OCI-LY3 (cell line): ENCODE measurements at regions not wholly inside any gene's neighbourhood (a gene's known extent, or its start where the extent isn't known, plus 50 kb on each side); places are given as distances from the start of the nearest gene placed in this dataset.
"Not testable (repeated sequence)": the region's sequence is repeated elsewhere in the genome, so short reads cannot be mapped to it uniquely, and the experiment has no call there.

Experiments used
- H2AFZ ChIP-seq: fragments of 200-600, 300-600 bp; shearing (Covaris generic); 2 replicates; pipeline ENCODE4 v1.6.0; 2014; ENCODE audit warnings: antibody characterized with exemption, low read depth, low read length
- H3K27ac ChIP-seq: fragments of 200-600, 300-600 bp; sonication (generic); 2 replicates; pipeline ENCODE4 v1.5.1; 2014; ENCODE audit warnings: mild to moderate bottlenecking, low read length, moderate library complexity, mixed read lengths
- H3K27me3 ChIP-seq: fragments of 200-600, 300-600 bp; sonication (generic); 2 replicates; pipeline ENCODE4 v1.6.1; 2014; ENCODE audit warnings: low read depth, low read length, mixed read lengths
- H3K36me3 ChIP-seq: fragments of 200-600, 300-600 bp; sonication (generic); replicated peaks from 2 replicates; pipeline ENCODE3; 2014; ENCODE audit warnings: low read depth, low read length, mixed read lengths
- H3K4me1 ChIP-seq: fragments of 300-600, 200-600 bp; sonication (generic); 2 replicates; pipeline ENCODE4 v1.6.1; 2014; ENCODE audit warnings: low read length, mixed read lengths
- H3K4me2 ChIP-seq: fragments of 200-600, 300-600 bp; sonication (generic); 2 replicates; pipeline ENCODE4 v1.6.1; 2014; ENCODE audit warnings: low read length, mixed read lengths
- H3K4me3 ChIP-seq: fragments of 300-600, 200-600 bp; sonication (generic); 2 replicates; pipeline ENCODE4 v1.5.1; 2014; ENCODE audit warnings: antibody characterized with exemption, mild to moderate bottlenecking, low read length, moderate library complexity
- H3K79me2 ChIP-seq: fragments of 300-600, 200-600 bp; shearing (Covaris generic); 2 replicates; pipeline ENCODE4 v1.6.1; 2014; ENCODE audit warnings: mild to moderate bottlenecking, low read length, mixed read lengths
- H3K9ac ChIP-seq: fragments of 300-600, 200-600 bp; shearing (Covaris generic); 2 replicates; pipeline ENCODE4 v1.6.0; 2014; ENCODE audit warnings: mild to moderate bottlenecking, low read length, moderate library complexity
- H3K9me3 ChIP-seq: fragments of 200-600, 300-600 bp; shearing (Covaris generic); 2 replicates; pipeline ENCODE4 v1.6.1; 2014; ENCODE audit warnings: low read length, mixed read lengths; ENCODE audit not compliant: insufficient read depth
- H4K20me1 ChIP-seq: fragments of 200-600, 300-600 bp; sonication (generic); 2 replicates; pipeline ENCODE4 v1.6.1; 2016; ENCODE audit warnings: low read length, mixed read lengths; ENCODE audit not compliant: insufficient read depth
- EZH2phosphoT487 ChIP-seq: fragments of 200-600 bp; shearing (Covaris generic); IDR thresholded peaks from 2 replicates; pipeline ENCODE4 v1.6.1; 2018; ENCODE audit warnings: antibody characterized with exemption, mixed run types, low read depth
- TF ChIP-seq, protein P1 (sequence below): fragments of 200-600, 300-600 bp; sonication (generic); IDR thresholded peaks from 2 replicates; pipeline ENCODE4 v1.5.1; 2014; ENCODE audit warnings: antibody characterized with exemption, low read length, low read depth

DNA sequence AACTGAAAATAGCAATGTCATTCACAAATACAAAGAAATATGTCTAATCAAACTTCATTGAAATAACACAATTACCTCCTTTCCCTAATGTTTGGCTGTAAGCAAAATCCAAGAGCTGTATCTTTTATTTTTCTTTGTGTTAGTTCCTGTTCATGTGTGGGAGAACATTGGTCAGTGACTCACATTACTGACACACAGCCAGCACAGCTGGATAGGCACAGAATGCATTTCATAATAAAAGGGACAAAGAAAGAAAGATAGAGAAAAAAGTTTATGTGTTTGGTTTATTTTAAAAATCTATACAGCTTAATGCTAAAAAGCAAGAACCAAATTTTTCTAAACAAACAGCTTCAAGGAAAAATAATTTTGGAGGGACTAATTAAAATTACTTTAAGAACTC lies 185.6 kb upstream of the COL3A1 start:
- Histone ChIP-seq H3K27ac (no peak overlapping the region), H3K9me3 (no peaks in the 10 kb centered on the region), H3K36me3 (no peaks in the 10 kb centered on the region), H3K27me3 (no peaks in the 10 kb centered on the region), H3K4me1 (no peaks in the 10 kb centered on the region), H3K9ac (no peak overlapping the region), H2AFZ (no peak overlapping the region), H3K4me2 (no peak overlapping the region), H3K4me3 (no peak overlapping the region), H3K79me2 (no peaks in the 10 kb centered on the region), H4K20me1 (no peaks in the 10 kb centered on the region)
- TF ChIP-seq, protein P1, sequence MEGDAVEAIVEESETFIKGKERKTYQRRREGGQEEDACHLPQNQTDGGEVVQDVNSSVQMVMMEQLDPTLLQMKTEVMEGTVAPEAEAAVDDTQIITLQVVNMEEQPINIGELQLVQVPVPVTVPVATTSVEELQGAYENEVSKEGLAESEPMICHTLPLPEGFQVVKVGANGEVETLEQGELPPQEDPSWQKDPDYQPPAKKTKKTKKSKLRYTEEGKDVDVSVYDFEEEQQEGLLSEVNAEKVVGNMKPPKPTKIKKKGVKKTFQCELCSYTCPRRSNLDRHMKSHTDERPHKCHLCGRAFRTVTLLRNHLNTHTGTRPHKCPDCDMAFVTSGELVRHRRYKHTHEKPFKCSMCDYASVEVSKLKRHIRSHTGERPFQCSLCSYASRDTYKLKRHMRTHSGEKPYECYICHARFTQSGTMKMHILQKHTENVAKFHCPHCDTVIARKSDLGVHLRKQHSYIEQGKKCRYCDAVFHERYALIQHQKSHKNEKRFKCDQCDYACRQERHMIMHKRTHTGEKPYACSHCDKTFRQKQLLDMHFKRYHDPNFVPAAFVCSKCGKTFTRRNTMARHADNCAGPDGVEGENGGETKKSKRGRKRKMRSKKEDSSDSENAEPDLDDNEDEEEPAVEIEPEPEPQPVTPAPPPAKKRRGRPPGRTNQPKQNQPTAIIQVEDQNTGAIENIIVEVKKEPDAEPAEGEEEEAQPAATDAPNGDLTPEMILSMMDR, result no peak
- no peak for TF ChIP-seq EZH2phosphoT487

DNA sequence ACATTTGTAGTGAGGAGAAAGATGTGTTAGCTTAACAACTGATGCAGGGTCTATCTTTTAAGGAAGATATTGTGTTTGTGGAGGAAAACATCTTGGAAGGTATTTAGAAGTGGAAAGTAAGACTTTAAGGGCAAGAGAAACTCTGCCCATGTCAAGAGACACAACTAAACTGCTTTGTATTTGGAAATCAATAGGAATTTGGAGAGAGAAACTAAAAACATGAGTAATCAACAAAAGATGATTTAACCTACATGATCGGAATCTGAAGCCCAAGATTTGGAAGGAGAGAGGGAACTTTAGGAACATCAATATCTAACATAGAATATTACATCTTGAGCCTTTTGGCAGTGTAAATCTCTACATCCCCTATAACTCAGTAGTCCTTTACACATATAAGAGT lies 184.2 kb upstream of the COL3A1 start:
- no peak overlapping the region for H2AFZ ChIP-seq
- H4K20me1 ChIP-seq, result no peaks in the 10 kb centered on the region
- H3K4me3 ChIP-seq, result no peak overlapping the region
- H3K27me3 ChIP-seq, result no peaks in the 10 kb centered on the region
- H3K27ac ChIP-seq, result no peak overlapping the region
- no peaks in the 10 kb centered on the region for H3K36me3 ChIP-seq
- TF ChIP-seq, protein P1, result no peak
- TF ChIP-seq EZH2phosphoT487, result no peak
- no peak overlapping the region for H3K9ac ChIP-seq
- H3K4me2 ChIP-seq, result no peak overlapping the region
- no peaks in the 10 kb centered on the region for H3K4me1 ChIP-seq
- H3K79me2 ChIP-seq, result no peaks in the 10 kb centered on the region
- H3K9me3 ChIP-seq, result no peaks in the 10 kb centered on the region

DNA sequence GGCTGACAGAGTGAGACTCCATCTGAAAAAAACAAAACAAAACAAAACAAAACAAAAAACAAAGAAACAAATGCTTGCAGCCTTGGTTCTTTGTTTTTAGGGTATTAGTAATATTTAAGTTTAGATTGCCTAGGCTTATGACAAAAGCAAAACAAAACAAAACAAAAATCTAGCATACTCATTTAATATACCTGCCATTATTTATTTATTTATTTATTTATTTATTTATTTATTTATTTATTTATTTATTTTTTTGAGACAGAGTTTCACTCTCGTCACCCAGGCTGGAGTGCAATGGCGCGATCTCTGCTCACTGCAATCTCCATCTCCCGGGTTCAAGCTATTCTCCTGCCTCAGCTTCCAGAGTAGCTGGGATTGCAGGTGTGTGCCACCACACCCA lies 179.7 kb upstream of the COL3A1 start:
- H3K9ac ChIP-seq, H2AFZ ChIP-seq, H3K79me2 ChIP-seq, H3K27ac ChIP-seq, H3K4me3 ChIP-seq, H3K36me3 ChIP-seq, H3K4me1 ChIP-seq, H3K27me3 ChIP-seq, H3K9me3 ChIP-seq, H4K20me1 ChIP-seq, H3K4me2 ChIP-seq: not testable (repeated sequence)

DNA sequence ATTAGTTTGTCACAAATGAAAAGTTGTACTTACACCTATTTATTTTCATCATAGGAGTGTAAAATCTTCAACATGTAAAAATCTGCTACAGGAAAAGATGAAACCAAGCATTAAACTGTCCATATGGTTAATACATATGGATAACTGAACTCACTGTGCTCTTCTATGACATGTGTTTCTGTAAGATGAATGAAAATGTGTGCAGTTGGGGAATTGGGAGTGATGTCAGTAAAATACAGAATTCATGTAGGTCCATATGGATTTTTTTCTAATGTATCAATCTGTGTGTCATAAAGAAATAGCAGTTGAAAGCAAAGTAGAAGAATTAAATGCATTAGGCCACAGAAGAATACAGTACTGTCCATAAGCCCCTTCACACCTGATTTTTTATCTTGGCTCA lies 178.4 kb upstream of the COL3A1 start:
- Histone ChIP-seq H3K79me2 (no peaks in the 10 kb centered on the region), H3K27ac (no peak overlapping the region), H3K9me3 (no peaks in the 10 kb centered on the region), H3K36me3 (no peaks in the 10 kb centered on the region), H4K20me1 (no peaks in the 10 kb centered on the region), H2AFZ (no peak overlapping the region), H3K9ac (no peak overlapping the region), H3K4me2 (no peak overlapping the region), H3K4me1 (no peaks in the 10 kb centered on the region), H3K4me3 (no peak overlapping the region), H3K27me3 (no peaks in the 10 kb centered on the region)
- TF ChIP-seq, protein P1, result no peak
- TF ChIP-seq EZH2phosphoT487, result no peak

DNA sequence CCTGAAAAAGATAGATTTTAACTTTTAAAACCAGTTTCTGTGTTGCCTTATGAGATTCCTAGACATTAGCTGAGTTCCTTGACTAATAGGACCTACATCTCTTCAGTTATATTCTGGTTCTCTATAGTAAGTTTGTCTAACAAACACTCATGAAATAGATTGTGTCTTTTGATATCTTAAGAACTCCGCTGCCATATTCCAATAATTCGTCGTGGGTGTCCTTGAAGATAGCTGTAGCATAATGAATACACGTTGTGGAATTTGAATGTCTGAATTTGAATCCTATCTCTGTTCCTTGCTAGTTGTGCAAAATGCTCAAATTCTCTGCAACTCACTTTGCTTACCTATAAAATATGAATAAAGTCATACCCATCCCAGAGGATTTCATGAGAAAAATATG lies 176.8 kb upstream of the COL3A1 start:
- H3K9ac ChIP-seq, result no peak overlapping the region
- H4K20me1 ChIP-seq, result no peaks in the 10 kb centered on the region
- TF ChIP-seq EZH2phosphoT487, result no peak
- TF ChIP-seq, protein P1, result no peak
- no peak overlapping the region for H3K4me2 ChIP-seq
- no peak overlapping the region for H3K4me3 ChIP-seq
- no peaks in the 10 kb centered on the region for H3K79me2 ChIP-seq
- no peaks in the 10 kb centered on the region for H3K27me3 ChIP-seq
- no peak overlapping the region for H2AFZ ChIP-seq
- no peaks in the 10 kb centered on the region for H3K4me1 ChIP-seq
- H3K36me3 ChIP-seq, result no peaks in the 10 kb centered on the region
- H3K9me3 ChIP-seq, result no peaks in the 10 kb centered on the region
- H3K27ac ChIP-seq, result no peak overlapping the region
